Suppressor macrophage treated with lipopolysaccharide for 1 hour (primary cell): ENCODE measurements at regions not wholly inside any gene's neighbourhood (a gene's known extent, or its start where the extent isn't known, plus 50 kb on each side); places are given as distances from the start of the nearest gene placed in this dataset.

Experiments
- DNase-seq, 3 donors: peaks; one replicate each; pipeline ENCODE4 v3.0.0-alpha.2; 2020 to 2022

GRCh38 chr11:70614034-70614681 is 215.8 kb downstream of the CTTN start:
- no peak for DNase-seq

- no peak for DNase-seq
Measured at GRCh38 chr11:70615036-70615875, 216.9 kb downstream of the CTTN start.

- no peak for DNase-seq
Measured at GRCh38 chr11:70616317-70616716, 218.0 kb downstream of the CTTN start.

- no peak for DNase-seq
Measured at GRCh38 chr11:70616938-70617654, 218.8 kb downstream of the CTTN start.

- DNase-seq = no peak
Measured at GRCh38 chr11:70618431-70619101, 220.2 kb downstream of the CTTN start.

- no peak for DNase-seq
Measured at GRCh38 chr11:70619591-70619990, 221.3 kb downstream of the CTTN start.

- no peak for DNase-seq
Measured at GRCh38 chr11:70620510-70621184, 222.3 kb downstream of the CTTN start.

GRCh38 chr11:70621241-70621640 is 222.9 kb downstream of the CTTN start:
- DNase-seq = no peak

GRCh38 chr11:70622091-70622490 is 223.8 kb downstream of the CTTN start:
- DNase-seq = no peak

- DNase-seq = no peak
Measured at GRCh38 chr11:70623906-70624597, 225.7 kb downstream of the CTTN start.

GRCh38 chr11:70624598-70624993 is 226.3 kb downstream of the CTTN start:
- no peak for DNase-seq

- DNase-seq = no peak
Measured at GRCh38 chr11:70625051-70625450, 226.7 kb downstream of the CTTN start.

- DNase-seq = no peak
Measured at GRCh38 chr11:70625582-70626518, 227.5 kb downstream of the CTTN start.

- DNase-seq = no peak
Measured at GRCh38 chr11:70627219-70627618, 228.9 kb downstream of the CTTN start.

GRCh38 chr11:70628176-70628854 is 230.0 kb downstream of the CTTN start:
- DNase-seq = no peak

GRCh38 chr11:70628855-70629844 is 230.8 kb downstream of the CTTN start:
- DNase-seq = no peak

GRCh38 chr11:70630068-70630467 is 231.7 kb downstream of the CTTN start:
- DNase-seq = no peak

- no peak for DNase-seq
Measured at GRCh38 chr11:70630816-70631623, 232.7 kb downstream of the CTTN start.
